Neural progenitor cell (in vitro differentiated cells): ENCODE measurements at regions not wholly inside any gene's neighbourhood (a gene's known extent, or its start where the extent isn't known, plus 50 kb on each side); places are given as distances from the start of the nearest gene placed in this dataset.
"Not testable (repeated sequence)": the region's sequence is repeated elsewhere in the genome, so short reads cannot be mapped to it uniquely, and the experiment has no call there.

ENCODE experiments used
- DNase-seq: peaks from one replicate; pipeline ENCODE4 v3.0.0-alpha.2; 2016; ENCODE audit warnings: low spot score
- H2AFZ ChIP-seq: fragments of 200-600 bp; sonication (generic); replicated peaks from 2 replicates; pipeline ENCODE4 v1.6.1; 2016; ENCODE audit warnings: antibody characterized with exemption
- H3F3A ChIP-seq: fragments of 200-600 bp; sonication (generic); 2 replicates; pipeline ENCODE4 v1.6.1; 2016; ENCODE audit warnings: antibody characterized with exemption, low read depth
- H3K27ac ChIP-seq: fragments of 200-600 bp; sonication (generic); 2 replicates; pipeline ENCODE4 v1.5.1; 2016; ENCODE audit warnings: mild to moderate bottlenecking
- H3K27me3 ChIP-seq: fragments of 200-600 bp; sonication (generic); 2 replicates; pipeline ENCODE4 v1.6.1; 2016; ENCODE audit warnings: mild to moderate bottlenecking, moderate library complexity
- H3K36me3 ChIP-seq: fragments of 200-600 bp; sonication (generic); 2 replicates; pipeline ENCODE4 v1.5.1; 2016
- H3K4me1 ChIP-seq: fragments of 200-600 bp; sonication (generic); 2 replicates; pipeline ENCODE4 v1.6.1; 2016; ENCODE audit warnings: mixed run types
- H3K4me2 ChIP-seq: fragments of 200-600 bp; sonication (generic); 2 replicates; pipeline ENCODE4 v1.6.1; 2016
- H3K4me3 ChIP-seq: fragments of 200-600 bp; sonication (generic); 2 replicates; pipeline ENCODE4 v1.5.1; 2016
- H3K79me2 ChIP-seq: fragments of 200-600 bp; sonication (generic); 2 replicates; pipeline ENCODE4 v1.6.1; 2016; ENCODE audit warnings: low read depth
- H3K9ac ChIP-seq: fragments of 200-600 bp; sonication (generic); 2 replicates; pipeline ENCODE4 v1.6.1; 2016
- H3K9me3 ChIP-seq: fragments of 200-600 bp; sonication (generic); 2 replicates; pipeline ENCODE4 v1.5.1; 2016; ENCODE audit warnings: low read depth
- H4K20me1 ChIP-seq: fragments of 200-600 bp; sonication (generic); 2 replicates; pipeline ENCODE4 v1.6.1; 2016; ENCODE audit warnings: low read depth
- H3K27ac Mint-ChIP-seq: 3 replicates; pipeline ENCODE4 v1.8.0; 2021; ENCODE audit warnings: mixed read lengths
- H3K27me3 Mint-ChIP-seq: 2 replicates; pipeline ENCODE4 v1.8.0; 2022; ENCODE audit warnings: low read depth, mild to moderate bottlenecking, inconsistent platforms, moderate library complexity, mixed read lengths; ENCODE audit not compliant: insufficient read depth
- H3K36me3 Mint-ChIP-seq: 3 replicates; pipeline ENCODE4 v1.8.0; 2021; ENCODE audit warnings: mixed read lengths
- H3K4me1 Mint-ChIP-seq: 3 replicates; pipeline ENCODE4 v1.8.0; 2021; ENCODE audit warnings: mixed read lengths
- H3K4me3 Mint-ChIP-seq: 3 replicates; pipeline ENCODE4 v1.8.0; 2021; ENCODE audit warnings: mild to moderate bottlenecking, moderate library complexity, mixed read lengths
- H3K9me3 Mint-ChIP-seq: 3 replicates; pipeline ENCODE4 v1.8.0; 2020; ENCODE audit warnings: mixed read lengths
- EZH2 ChIP-seq: fragments of 200-600 bp; sonication (generic); IDR thresholded peaks from 2 replicates; pipeline ENCODE4 v1.6.1; 2017; ENCODE audit warnings: antibody characterized with exemption, mild to moderate bottlenecking, moderate library complexity
- EZH2phosphoT487 ChIP-seq: fragments of 200-600 bp; sonication (generic); IDR thresholded peaks from 2 replicates; pipeline ENCODE4 v1.6.1; 2017; ENCODE audit warnings: antibody characterized with exemption
- TF ChIP-seq, protein P1 (sequence below): fragments of 200-600 bp; sonication (generic); IDR thresholded peaks from 2 replicates; pipeline ENCODE4 v1.5.1; 2017; ENCODE audit warnings: antibody characterized with exemption, mild to moderate bottlenecking

DNA sequence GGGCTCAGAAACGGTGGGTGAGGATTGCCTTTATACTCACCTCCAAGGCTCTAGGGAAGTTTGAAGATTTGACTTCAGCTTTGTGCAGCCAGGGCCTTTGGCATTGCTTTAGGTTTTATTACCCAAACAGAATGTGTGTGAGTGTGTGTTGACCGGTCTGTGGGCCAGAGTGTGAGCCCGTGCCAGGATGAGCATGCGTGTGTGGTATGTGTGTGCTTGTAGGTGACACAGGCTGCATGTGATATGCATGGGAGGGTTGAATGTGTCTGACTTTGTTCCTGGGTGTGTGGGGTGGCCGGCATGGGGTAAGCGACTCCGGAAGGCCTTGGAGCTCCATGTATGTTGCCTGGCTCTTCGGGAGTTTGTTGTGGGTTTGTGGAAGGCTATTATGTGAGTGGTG is 160.5 kb downstream of the FOXD2 start:
- no peak overlapping the region for H2AFZ ChIP-seq
- no peaks in the 10 kb centered on the region for H4K20me1 ChIP-seq
- no peak overlapping the region for H3K9ac ChIP-seq
- H3K9me3 Mint-ChIP-seq, result peaks cover 27% of the 10 kb centered on the region
- no peak overlapping the region for H3K4me3 ChIP-seq
- H3K9me3 ChIP-seq, result peaks cover 19% of the 10 kb centered on the region
- no peak overlapping the region for H3K27ac ChIP-seq
- TF ChIP-seq, protein P1, sequence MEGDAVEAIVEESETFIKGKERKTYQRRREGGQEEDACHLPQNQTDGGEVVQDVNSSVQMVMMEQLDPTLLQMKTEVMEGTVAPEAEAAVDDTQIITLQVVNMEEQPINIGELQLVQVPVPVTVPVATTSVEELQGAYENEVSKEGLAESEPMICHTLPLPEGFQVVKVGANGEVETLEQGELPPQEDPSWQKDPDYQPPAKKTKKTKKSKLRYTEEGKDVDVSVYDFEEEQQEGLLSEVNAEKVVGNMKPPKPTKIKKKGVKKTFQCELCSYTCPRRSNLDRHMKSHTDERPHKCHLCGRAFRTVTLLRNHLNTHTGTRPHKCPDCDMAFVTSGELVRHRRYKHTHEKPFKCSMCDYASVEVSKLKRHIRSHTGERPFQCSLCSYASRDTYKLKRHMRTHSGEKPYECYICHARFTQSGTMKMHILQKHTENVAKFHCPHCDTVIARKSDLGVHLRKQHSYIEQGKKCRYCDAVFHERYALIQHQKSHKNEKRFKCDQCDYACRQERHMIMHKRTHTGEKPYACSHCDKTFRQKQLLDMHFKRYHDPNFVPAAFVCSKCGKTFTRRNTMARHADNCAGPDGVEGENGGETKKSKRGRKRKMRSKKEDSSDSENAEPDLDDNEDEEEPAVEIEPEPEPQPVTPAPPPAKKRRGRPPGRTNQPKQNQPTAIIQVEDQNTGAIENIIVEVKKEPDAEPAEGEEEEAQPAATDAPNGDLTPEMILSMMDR, result no peak
- TF ChIP-seq EZH2phosphoT487, result no peak
- H3K4me2 ChIP-seq, result no peak overlapping the region
- peaks cover 9% of the 10 kb centered on the region for H3K27me3 Mint-ChIP-seq
- peak overlapping the region; percentile 5 for H3K27ac Mint-ChIP-seq
- peak overlapping the region; percentile 2 for H3K4me3 Mint-ChIP-seq
- H3K4me1 ChIP-seq, result peaks cover 16% of the 10 kb centered on the region
- no peaks in the 10 kb centered on the region for H3K79me2 ChIP-seq
- no peaks in the 10 kb centered on the region for H3K36me3 Mint-ChIP-seq
- no peak for DNase-seq
- H3F3A ChIP-seq, result no peaks in the 10 kb centered on the region
- no peaks in the 10 kb centered on the region for H3K36me3 ChIP-seq
- peaks cover 9% of the 10 kb centered on the region for H3K4me1 Mint-ChIP-seq
- peaks cover 20% of the 10 kb centered on the region for H3K27me3 ChIP-seq

DNA sequence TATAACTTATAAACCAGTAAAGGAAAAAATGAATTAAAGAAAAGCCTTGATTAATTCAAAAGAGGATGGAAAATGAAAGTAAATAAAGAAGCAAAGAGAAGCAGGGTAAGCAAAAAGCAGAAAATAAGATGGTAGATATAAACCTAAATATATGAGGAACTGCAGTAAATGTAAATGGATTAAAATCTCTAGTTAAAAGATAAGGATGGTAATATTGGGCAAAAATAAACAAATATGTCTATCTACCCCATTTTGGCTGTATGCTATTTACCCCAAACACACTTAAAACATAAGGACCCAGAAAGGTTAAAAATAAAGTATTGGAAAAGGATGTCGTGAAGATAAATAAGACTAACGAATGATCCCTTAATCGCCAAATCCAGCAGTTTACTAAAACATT is 161.9 kb downstream of the FOXD2 start:
- H3K9me3 Mint-ChIP-seq, result peaks cover 29% of the 10 kb centered on the region
- no peak overlapping the region for H2AFZ ChIP-seq
- TF ChIP-seq, protein P1, result no peak
- TF ChIP-seq EZH2phosphoT487 (no peak), EZH2 (no peak)

DNA sequence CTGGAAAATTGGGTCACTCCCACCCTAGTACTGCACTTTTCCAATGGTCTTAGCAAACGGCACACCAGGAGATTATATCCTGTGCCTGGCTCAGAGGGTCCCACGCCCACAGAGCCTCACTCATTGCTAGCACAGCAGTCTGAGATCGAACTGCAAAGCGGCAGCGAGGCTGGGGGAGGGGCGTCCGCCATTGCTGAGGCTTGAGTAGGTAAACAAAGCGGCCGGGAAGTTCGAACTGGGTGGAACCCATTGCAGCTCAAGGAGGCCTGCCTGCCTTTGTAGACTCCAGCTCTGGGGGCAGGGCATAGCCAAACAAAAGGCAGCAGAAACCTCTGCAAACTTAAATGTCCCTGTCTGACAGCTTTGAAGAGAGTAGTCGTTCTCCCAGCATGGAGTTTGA is 164.6 kb downstream of the FOXD2 start:
- H3K9ac ChIP-seq, DNase-seq, H3K27ac Mint-ChIP-seq, H3K36me3 Mint-ChIP-seq, H3K36me3 ChIP-seq, H3K4me3 Mint-ChIP-seq, H3K4me3 ChIP-seq, H4K20me1 ChIP-seq, H3K79me2 ChIP-seq, H3K4me1 Mint-ChIP-seq, H3K27me3 ChIP-seq, H3F3A ChIP-seq, H3K4me2 ChIP-seq, H2AFZ ChIP-seq, H3K27ac ChIP-seq: not testable (repeated sequence)
- Mint-ChIP-seq H3K27me3 (peaks cover 11% of the 10 kb centered on the region), H3K9me3 (peaks cover 32% of the 10 kb centered on the region)
- Histone ChIP-seq H3K9me3 (peaks cover 19% of the 10 kb centered on the region), H3K4me1 (peaks cover 12% of the 10 kb centered on the region)

More for the DNA sequence above, 161.9 kb downstream of the FOXD2 start:
- no peak overlapping the region for H3K27ac ChIP-seq
- no peaks in the 10 kb centered on the region for H3K36me3 ChIP-seq
- H3K9ac ChIP-seq, result no peak overlapping the region
- H3K4me2 ChIP-seq, result no peak overlapping the region
- H3K36me3 Mint-ChIP-seq, result no peaks in the 10 kb centered on the region
- H3K4me3 Mint-ChIP-seq, result no peak overlapping the region
- DNase-seq, result no peak
- no peaks in the 10 kb centered on the region for H3F3A ChIP-seq
- H3K27ac Mint-ChIP-seq, result no peak overlapping the region
- H3K9me3 ChIP-seq, result peaks cover 19% of the 10 kb centered on the region
- peaks cover 12% of the 10 kb centered on the region for H3K4me1 ChIP-seq
- peaks cover 8% of the 10 kb centered on the region for H3K27me3 Mint-ChIP-seq
- peaks cover 6% of the 10 kb centered on the region for H3K27me3 ChIP-seq
- no peaks in the 10 kb centered on the region for H4K20me1 ChIP-seq
- H3K4me3 ChIP-seq, result no peak overlapping the region
- H3K4me1 Mint-ChIP-seq, result peaks cover 4% of the 10 kb centered on the region
- no peaks in the 10 kb centered on the region for H3K79me2 ChIP-seq

DNA sequence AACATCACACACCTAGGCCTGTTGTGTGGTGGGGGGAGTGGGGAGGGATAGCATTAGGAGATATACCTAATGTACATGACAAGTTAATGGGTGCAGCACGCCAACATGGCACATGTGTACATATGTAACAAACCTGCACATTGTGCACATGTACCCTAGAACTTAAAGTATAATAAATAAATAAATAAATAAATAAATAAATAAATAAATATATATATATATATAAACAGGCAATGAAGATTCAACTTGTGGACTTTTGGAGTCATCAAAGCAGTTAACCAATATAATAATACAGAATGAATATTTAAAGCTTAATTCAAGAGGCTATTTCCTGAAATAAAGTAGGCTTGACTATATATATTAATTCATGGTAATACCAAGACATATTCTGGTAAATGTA is 167.0 kb downstream of the FOXD2 start:
- H3K4me3 Mint-ChIP-seq, H3K36me3 Mint-ChIP-seq, H3K27me3 ChIP-seq, H3K27ac ChIP-seq, H3K4me1 ChIP-seq, H3F3A ChIP-seq, H3K4me2 ChIP-seq, H2AFZ ChIP-seq, H3K36me3 ChIP-seq, H4K20me1 ChIP-seq, H3K79me2 ChIP-seq, H3K4me1 Mint-ChIP-seq, H3K4me3 ChIP-seq, DNase-seq, H3K27ac Mint-ChIP-seq, H3K9ac ChIP-seq: not testable (repeated sequence)
- Mint-ChIP-seq H3K9me3 (peaks cover 41% of the 10 kb centered on the region), H3K27me3 (peaks cover 13% of the 10 kb centered on the region)
- H3K9me3 ChIP-seq, result peaks cover 14% of the 10 kb centered on the region
